ENCODE measurements at regions not wholly inside any gene's neighbourhood (a gene's known extent, or its start where the extent isn't known, plus 50 kb on each side); places are given as distances from the start of the nearest gene placed in this dataset.

- no peak for TF ChIP-seq POLR2A (IDR thresholded peaks at IDR 0.05; ENCODE audit: low read length)
- no peak for TF ChIP-seq GATA1 (IDR thresholded peaks at IDR 0.05; ENCODE audit: low read depth, low read length)
Measured at GRCh38 chr7:25351761-25352160, 123.5 kb upstream of the NPVF start.

All from erythroblast (primary cell).